Panc1 (cell line): ENCODE measurements at regions not wholly inside any gene's neighbourhood (a gene's known extent, or its start where the extent isn't known, plus 50 kb on each side); places are given as distances from the start of the nearest gene placed in this dataset.

Source experiments
- ATAC-seq: fragments of 200-7000 bp; cut with Tn5 transposase; 2 replicates; pipeline ENCODE4 v1.9.1; 2020; ENCODE audit warnings: mild to moderate bottlenecking, moderate library complexity
- BruUV-seq: library from RNA; stranded (reverse); fragments of 400-500 nt; replicated peaks from 2 replicates; lab custom pipeline; 2021; lab: Mats Ljungman, UMichigan
- CTCF ChIA-PET: fragments of 300-600 bp; sonication (Branson Sonifier 250); formaldehyde crosslinking; loops from one replicate; lab custom pipeline; 2022; ENCODE audit warnings: antibody characterized with exemption; lab: Charles Lee
- POLR2A ChIA-PET: fragments of 300-600 bp; sonication (Branson Sonifier 250); formaldehyde crosslinking; loops from one replicate; lab custom pipeline; 2022; ENCODE audit warnings: antibody characterized with exemption; lab: Charles Lee
- DNase-seq: peaks from one replicate; pipeline ENCODE4 v3.0.0-alpha.2; 2010; ENCODE audit warnings: low read depth, low spot score
- H3K27ac ChIP-seq: 2 replicates; pipeline ENCODE4 v1.5.1; 2011; ENCODE audit warnings: mild to moderate bottlenecking, low read length, inconsistent platforms
- H3K27me3 ChIP-seq: fragments of 200-500 bp; sonication (Bioruptor generic); 2 replicates; pipeline ENCODE4 v1.6.0; 2014; ENCODE audit warnings: low read length, inconsistent platforms; ENCODE audit not compliant: control insufficient read depth, insufficient read depth
- H3K36me3 ChIP-seq: fragments of 200-500 bp; sonication (Bioruptor generic); 2 replicates; pipeline ENCODE4 v1.5.1; 2014; ENCODE audit warnings: inconsistent platforms, mild to moderate bottlenecking, low read length, moderate library complexity; ENCODE audit not compliant: control insufficient read depth, insufficient read depth
- H3K4me1 ChIP-seq: 2 replicates; pipeline ENCODE4 v1.5.1; 2011; ENCODE audit warnings: inconsistent platforms, mild to moderate bottlenecking, low read length, moderate library complexity; ENCODE audit not compliant: control insufficient read depth, insufficient read depth
- H3K4me3 ChIP-seq, 2 experiments: 2 replicates each; pipeline ENCODE4 v1.5.1; 2011 to 2012; ENCODE audit warnings: low read depth in 2 of 2, low read length in 2 of 2, mild to moderate bottlenecking in 2 of 2, inconsistent platforms in 1 of 2, moderate library complexity in 1 of 2
- H3K9me3 ChIP-seq: fragments of 200-500 bp; sonication (Bioruptor generic); 2 replicates; pipeline ENCODE4 v1.5.1; 2014; ENCODE audit warnings: low read depth, mild to moderate bottlenecking, inconsistent platforms, low read length, moderate library complexity; ENCODE audit not compliant: control insufficient read depth, insufficient read depth
- POLR2AphosphoS5 ChIP-seq: IDR thresholded peaks from 2 replicates; pipeline ENCODE4 v1.6.1; 2012; ENCODE audit warnings: mild to moderate bottlenecking, low read depth, low read length, moderate library complexity
- SIN3A ChIP-seq: IDR thresholded peaks from 2 replicates; pipeline ENCODE4 v1.6.1; 2012; ENCODE audit warnings: low read depth, mild to moderate bottlenecking, low read length, moderate library complexity, borderline replicate concordance; ENCODE audit not compliant: insufficient read depth
- TCF7L2 ChIP-seq: IDR thresholded peaks from 2 replicates; pipeline ENCODE4 v1.6.1; 2011; ENCODE audit warnings: mild to moderate bottlenecking, low read depth, low read length, inconsistent platforms
- in situ Hi-C: cut with HindIII; loops from 2 replicates; pipeline ENCODE4 v1.10.0; 2016; ENCODE audit warnings: low sequenced_read_pairs, low pct_unique_long_range_greater_than_20kb
- intact Hi-C: fragments of 100-400 bp; cut with micrococcal nuclease; formaldehyde crosslinking; loops from one replicate; pipeline ENCODE4 v1.10.0; 2022; ENCODE audit not compliant: unreplicated experiment
- TF ChIP-seq, protein P1 (sequence below): fragments of 450-650 bp; IDR thresholded peaks from 2 replicates; pipeline ENCODE4 v1.5.1; 2017; ENCODE audit warnings: mild to moderate bottlenecking
- TF ChIP-seq, protein P2 (sequence below), 2 experiments: IDR thresholded peaks; 2 replicates each; pipeline ENCODE4 v1.6.1; 2011 to 2012; ENCODE audit warnings: low read depth in 2 of 2, control low read depth in 1 of 2, low read length in 1 of 2, mild to moderate bottlenecking in 1 of 2, moderate library complexity in 1 of 2; ENCODE audit not compliant: insufficient read depth in 1 of 2

DNA sequence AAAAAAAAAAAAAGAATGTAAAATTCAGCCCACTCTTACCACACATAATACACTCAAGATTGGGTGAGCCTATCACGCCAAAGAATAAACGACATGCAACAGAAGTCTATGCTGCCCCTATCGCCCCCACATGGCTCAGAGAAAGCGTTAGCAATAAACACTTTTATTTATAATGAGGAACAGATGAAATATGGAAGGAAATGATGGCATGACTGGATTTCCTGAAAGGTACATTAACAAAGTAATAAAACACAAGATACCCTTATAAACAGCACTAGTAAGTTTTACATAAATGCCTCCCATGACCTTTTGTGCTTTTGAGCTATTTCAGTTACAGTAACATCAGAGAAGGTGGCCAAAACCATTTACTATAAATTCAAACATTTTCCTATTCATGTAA is 71.4 kb upstream of the SCAF8 start:
- no TSS peak for BruUV-seq
- H3K4me3 ChIP-seq, result no peak overlapping the region
- no peaks in the 10 kb centered on the region; the same call in 1 of the 2 replicates for H3K27me3 ChIP-seq
- no peak for ATAC-seq
- TF ChIP-seq, protein P1, sequence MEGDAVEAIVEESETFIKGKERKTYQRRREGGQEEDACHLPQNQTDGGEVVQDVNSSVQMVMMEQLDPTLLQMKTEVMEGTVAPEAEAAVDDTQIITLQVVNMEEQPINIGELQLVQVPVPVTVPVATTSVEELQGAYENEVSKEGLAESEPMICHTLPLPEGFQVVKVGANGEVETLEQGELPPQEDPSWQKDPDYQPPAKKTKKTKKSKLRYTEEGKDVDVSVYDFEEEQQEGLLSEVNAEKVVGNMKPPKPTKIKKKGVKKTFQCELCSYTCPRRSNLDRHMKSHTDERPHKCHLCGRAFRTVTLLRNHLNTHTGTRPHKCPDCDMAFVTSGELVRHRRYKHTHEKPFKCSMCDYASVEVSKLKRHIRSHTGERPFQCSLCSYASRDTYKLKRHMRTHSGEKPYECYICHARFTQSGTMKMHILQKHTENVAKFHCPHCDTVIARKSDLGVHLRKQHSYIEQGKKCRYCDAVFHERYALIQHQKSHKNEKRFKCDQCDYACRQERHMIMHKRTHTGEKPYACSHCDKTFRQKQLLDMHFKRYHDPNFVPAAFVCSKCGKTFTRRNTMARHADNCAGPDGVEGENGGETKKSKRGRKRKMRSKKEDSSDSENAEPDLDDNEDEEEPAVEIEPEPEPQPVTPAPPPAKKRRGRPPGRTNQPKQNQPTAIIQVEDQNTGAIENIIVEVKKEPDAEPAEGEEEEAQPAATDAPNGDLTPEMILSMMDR, result no peak
- TF ChIP-seq SIN3A, result no peak
- TF ChIP-seq, protein P2, sequence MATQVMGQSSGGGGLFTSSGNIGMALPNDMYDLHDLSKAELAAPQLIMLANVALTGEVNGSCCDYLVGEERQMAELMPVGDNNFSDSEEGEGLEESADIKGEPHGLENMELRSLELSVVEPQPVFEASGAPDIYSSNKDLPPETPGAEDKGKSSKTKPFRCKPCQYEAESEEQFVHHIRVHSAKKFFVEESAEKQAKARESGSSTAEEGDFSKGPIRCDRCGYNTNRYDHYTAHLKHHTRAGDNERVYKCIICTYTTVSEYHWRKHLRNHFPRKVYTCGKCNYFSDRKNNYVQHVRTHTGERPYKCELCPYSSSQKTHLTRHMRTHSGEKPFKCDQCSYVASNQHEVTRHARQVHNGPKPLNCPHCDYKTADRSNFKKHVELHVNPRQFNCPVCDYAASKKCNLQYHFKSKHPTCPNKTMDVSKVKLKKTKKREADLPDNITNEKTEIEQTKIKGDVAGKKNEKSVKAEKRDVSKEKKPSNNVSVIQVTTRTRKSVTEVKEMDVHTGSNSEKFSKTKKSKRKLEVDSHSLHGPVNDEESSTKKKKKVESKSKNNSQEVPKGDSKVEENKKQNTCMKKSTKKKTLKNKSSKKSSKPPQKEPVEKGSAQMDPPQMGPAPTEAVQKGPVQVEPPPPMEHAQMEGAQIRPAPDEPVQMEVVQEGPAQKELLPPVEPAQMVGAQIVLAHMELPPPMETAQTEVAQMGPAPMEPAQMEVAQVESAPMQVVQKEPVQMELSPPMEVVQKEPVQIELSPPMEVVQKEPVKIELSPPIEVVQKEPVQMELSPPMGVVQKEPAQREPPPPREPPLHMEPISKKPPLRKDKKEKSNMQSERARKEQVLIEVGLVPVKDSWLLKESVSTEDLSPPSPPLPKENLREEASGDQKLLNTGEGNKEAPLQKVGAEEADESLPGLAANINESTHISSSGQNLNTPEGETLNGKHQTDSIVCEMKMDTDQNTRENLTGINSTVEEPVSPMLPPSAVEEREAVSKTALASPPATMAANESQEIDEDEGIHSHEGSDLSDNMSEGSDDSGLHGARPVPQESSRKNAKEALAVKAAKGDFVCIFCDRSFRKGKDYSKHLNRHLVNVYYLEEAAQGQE (IDR thresholded peaks at IDR 0.05; ENCODE audit: insufficient read depth in 1 of 2, low read depth in 2 of 2, low read length in 1 of 2), result no peak
- TF ChIP-seq TCF7L2, result no peak
- TF ChIP-seq POLR2AphosphoS5, result no peak
- no peak for DNase-seq
- CTCF ChIA-PET, result no interaction called here
- H3K4me1 ChIP-seq, result no peaks in the 10 kb centered on the region
- H3K9me3 ChIP-seq, result no peaks in the 10 kb centered on the region
- no peaks in the 10 kb centered on the region for H3K36me3 ChIP-seq
- POLR2A ChIA-PET, result no interaction called here
- no peak overlapping the region for H3K27ac ChIP-seq
- intact Hi-C loops, result loop anchor here (10.0 kb wide), 1 partner anchor 147 kb away; the partner anchor contains the start of gene CNKSR3
- in situ Hi-C loops, result no loop called here

DNA sequence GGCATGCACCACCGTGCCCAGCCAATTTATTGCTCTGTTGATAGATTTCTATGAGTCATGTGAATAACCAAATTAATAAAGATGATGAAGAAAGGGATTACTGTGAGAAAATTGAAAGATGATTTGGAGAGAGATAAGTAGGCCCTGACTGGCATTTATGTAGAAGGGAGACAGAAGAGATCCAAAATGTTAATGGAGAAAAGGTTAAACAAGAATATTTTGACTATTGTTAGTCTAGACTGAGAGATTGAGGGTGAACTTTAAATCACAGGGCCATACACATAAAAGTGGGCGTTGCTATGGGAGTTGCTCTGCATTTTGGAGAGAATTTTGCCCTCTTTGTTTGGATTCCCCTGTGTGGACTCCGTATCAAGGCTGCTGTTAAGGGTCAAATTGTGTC is 68.9 kb upstream of the SCAF8 start:
- no peak for TF ChIP-seq POLR2AphosphoS5
- no peak for TF ChIP-seq SIN3A
- TF ChIP-seq, protein P2 (IDR thresholded peaks at IDR 0.05; ENCODE audit: insufficient read depth in 1 of 2, low read depth in 2 of 2, low read length in 1 of 2), result no peak
- H3K36me3 ChIP-seq, result no peaks in the 10 kb centered on the region
- H3K9me3 ChIP-seq, result no peaks in the 10 kb centered on the region
- in situ Hi-C loops, result no loop called here
- POLR2A ChIA-PET, result no interaction called here
- no peaks in the 10 kb centered on the region for H3K4me1 ChIP-seq
- H3K4me3 ChIP-seq, result no peak overlapping the region
- no peak overlapping the region for H3K27ac ChIP-seq
- BruUV-seq, result no TSS peak
- CTCF ChIA-PET, result no interaction called here
- H3K27me3 ChIP-seq, result no peaks in the 10 kb centered on the region; the same call in 1 of the 2 replicates
- intact Hi-C loops, result loop anchor here (10.0 kb wide), 1 partner anchor 149 kb away; the partner anchor contains the start of gene CNKSR3
- DNase-seq, result no peak
- ATAC-seq, result no peak
